PC-9 (cell line): ENCODE measurements at regions not wholly inside any gene's neighbourhood (a gene's known extent, or its start where the extent isn't known, plus 50 kb on each side); places are given as distances from the start of the nearest gene placed in this dataset.

Experiments
- EZH2 ChIP-seq: fragments of 200-600 bp; sonication (generic); IDR thresholded peaks from 2 replicates; pipeline ENCODE4 v1.8.0; 2017; ENCODE audit warnings: antibody characterized with exemption, low read depth
- TF ChIP-seq, protein P1 (sequence below): fragments of 200-600 bp; sonication (generic); conservative IDR thresholded peaks from 2 replicates; pipeline ENCODE4 v1.6.1; 2017; ENCODE audit warnings: mixed run types, antibody characterized with exemption, mild to moderate bottlenecking, moderate library complexity

DNA sequence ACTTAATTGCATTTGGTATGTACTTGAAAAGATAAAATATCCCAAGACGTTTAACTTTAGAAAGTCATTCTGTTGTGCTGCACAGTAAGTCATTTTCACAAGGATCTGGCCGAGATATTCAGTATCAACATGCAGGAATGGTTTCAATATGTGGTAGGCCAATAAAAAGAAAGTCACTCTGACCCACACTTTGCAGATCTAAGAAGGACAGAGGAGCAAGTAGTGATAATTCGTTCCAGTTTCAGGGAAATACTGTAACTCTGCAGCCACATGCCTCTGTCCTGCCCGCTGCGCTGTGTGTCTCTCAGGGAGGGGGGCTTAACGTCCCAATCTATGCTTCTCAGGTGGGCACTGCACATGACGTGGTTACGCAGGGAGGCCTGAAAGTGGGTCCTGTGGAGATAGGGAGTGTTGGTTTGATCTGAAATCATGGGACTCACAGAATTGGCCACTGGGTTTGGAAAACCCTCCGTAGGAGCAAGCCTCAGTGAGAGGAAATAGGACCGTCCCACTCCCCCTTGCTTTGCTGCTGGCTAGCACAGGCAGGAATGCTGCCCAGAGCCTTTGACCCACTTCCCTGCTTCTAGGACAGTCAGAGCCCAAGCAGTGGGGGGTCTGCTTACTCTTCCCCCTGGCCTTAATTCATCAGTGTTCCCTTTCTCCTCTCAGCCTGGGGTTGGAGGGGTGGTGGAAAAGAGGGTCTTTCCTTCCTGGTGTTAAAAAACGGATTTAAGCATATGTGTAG, 314.7 kb upstream of the SPRED2 start:
- TF ChIP-seq, protein P1, sequence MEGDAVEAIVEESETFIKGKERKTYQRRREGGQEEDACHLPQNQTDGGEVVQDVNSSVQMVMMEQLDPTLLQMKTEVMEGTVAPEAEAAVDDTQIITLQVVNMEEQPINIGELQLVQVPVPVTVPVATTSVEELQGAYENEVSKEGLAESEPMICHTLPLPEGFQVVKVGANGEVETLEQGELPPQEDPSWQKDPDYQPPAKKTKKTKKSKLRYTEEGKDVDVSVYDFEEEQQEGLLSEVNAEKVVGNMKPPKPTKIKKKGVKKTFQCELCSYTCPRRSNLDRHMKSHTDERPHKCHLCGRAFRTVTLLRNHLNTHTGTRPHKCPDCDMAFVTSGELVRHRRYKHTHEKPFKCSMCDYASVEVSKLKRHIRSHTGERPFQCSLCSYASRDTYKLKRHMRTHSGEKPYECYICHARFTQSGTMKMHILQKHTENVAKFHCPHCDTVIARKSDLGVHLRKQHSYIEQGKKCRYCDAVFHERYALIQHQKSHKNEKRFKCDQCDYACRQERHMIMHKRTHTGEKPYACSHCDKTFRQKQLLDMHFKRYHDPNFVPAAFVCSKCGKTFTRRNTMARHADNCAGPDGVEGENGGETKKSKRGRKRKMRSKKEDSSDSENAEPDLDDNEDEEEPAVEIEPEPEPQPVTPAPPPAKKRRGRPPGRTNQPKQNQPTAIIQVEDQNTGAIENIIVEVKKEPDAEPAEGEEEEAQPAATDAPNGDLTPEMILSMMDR: no peak
- TF ChIP-seq EZH2: no peak
